WTC11 (cell line): ENCODE measurements at regions not wholly inside any gene's neighbourhood (a gene's known extent, or its start where the extent isn't known, plus 50 kb on each side); places are given as distances from the start of the nearest gene placed in this dataset.

Experiments
- ATAC-seq: fragments of 200-7000 bp; cut with Tn5 transposase; 2 replicates; pipeline ENCODE4 v1.10.0; 2021; ENCODE audit warnings: mild to moderate bottlenecking, moderate library complexity
- CTCF ChIA-PET: fragments of 300-600 bp; sonication (Branson Sonifier 250); formaldehyde crosslinking; loops from one replicate; lab custom pipeline; 2021; ENCODE audit warnings: antibody characterized with exemption; lab: Charles Lee
- POLR2A ChIA-PET: fragments of 350-600 bp; sonication (Branson Sonifier 250); formaldehyde crosslinking; loops from one replicate; lab custom pipeline; 2021; ENCODE audit warnings: antibody characterized with exemption; lab: Charles Lee
- DNase-seq: peaks from one replicate; pipeline ENCODE4 v3.0.0; 2021; ENCODE audit warnings: low spot score
- H3K27ac Mint-ChIP-seq: 2 replicates; pipeline ENCODE4 v1.8.0; 2021; ENCODE audit warnings: mixed read lengths
- H3K27me3 Mint-ChIP-seq: 2 replicates; pipeline ENCODE4 v1.8.0; 2021; ENCODE audit warnings: low read depth, mild to moderate bottlenecking, moderate library complexity, mixed read lengths
- H3K36me3 Mint-ChIP-seq: 2 replicates; pipeline ENCODE4 v1.8.0; 2021; ENCODE audit warnings: mixed read lengths
- H3K4me1 Mint-ChIP-seq: 2 replicates; pipeline ENCODE4 v1.8.0; 2022; ENCODE audit warnings: mixed read lengths
- H3K4me3 Mint-ChIP-seq: 2 replicates; pipeline ENCODE4 v1.8.0; 2021; ENCODE audit warnings: mild to moderate bottlenecking, moderate library complexity, mixed read lengths
- H3K9me3 Mint-ChIP-seq: 2 replicates; pipeline ENCODE4 v1.8.0; 2021; ENCODE audit warnings: mixed read lengths
- AFF4 ChIP-seq: sonication (generic); formaldehyde crosslinking; IDR thresholded peaks from 2 replicates; pipeline ENCODE4 v1.8.1; 2023; ENCODE audit warnings: mild to moderate bottlenecking, missing genetic modification reagents, borderline replicate concordance
- ATF1 ChIP-seq: sonication (generic); formaldehyde crosslinking; IDR thresholded peaks from 2 replicates; pipeline ENCODE4 v1.8.1; 2023; ENCODE audit warnings: mild to moderate bottlenecking, moderate library complexity, missing genetic modification reagents
- CBFB ChIP-seq: sonication (generic); formaldehyde crosslinking; IDR thresholded peaks from 2 replicates; pipeline ENCODE4 v1.8.1; 2022; ENCODE audit warnings: mild to moderate bottlenecking, low read depth, missing genetic modification reagents
- E2F4 ChIP-seq: sonication (generic); formaldehyde crosslinking; IDR thresholded peaks from 2 replicates; pipeline ENCODE4 v1.8.1; 2022; ENCODE audit warnings: low read depth, mild to moderate bottlenecking, moderate library complexity, missing genetic modification reagents, borderline replicate concordance
- FOXJ3 ChIP-seq: sonication (generic); formaldehyde crosslinking; IDR thresholded peaks from 2 replicates; pipeline ENCODE4 v1.9.0; 2021; ENCODE audit warnings: missing genetic modification reagents, mild to moderate bottlenecking, borderline replicate concordance
- FOXP1 ChIP-seq: sonication (generic); formaldehyde crosslinking; IDR thresholded peaks from 2 replicates; pipeline ENCODE4 v1.8.0; 2022; ENCODE audit warnings: missing genetic modification reagents, mild to moderate bottlenecking, moderate library complexity, borderline replicate concordance
- HMGA2 ChIP-seq: fragments of 250-450 bp; sonication (Bioruptor Pico); IDR thresholded peaks from 2 replicates; pipeline ENCODE4 v1.4.0; 2021; ENCODE audit warnings: mild to moderate bottlenecking, moderate library complexity
- IRF2 ChIP-seq: sonication (generic); formaldehyde crosslinking; IDR thresholded peaks from 2 replicates; pipeline ENCODE4 v1.8.0; 2022; ENCODE audit warnings: low read depth, missing genetic modification reagents, borderline replicate concordance
- NR3C1 ChIP-seq: sonication (generic); formaldehyde crosslinking; conservative IDR thresholded peaks from 2 replicates; pipeline ENCODE4 v1.8.1; 2023; ENCODE audit warnings: low read depth, mild to moderate bottlenecking, missing genetic modification reagents
- OVOL2 ChIP-seq: fragments of 250-450 bp; sonication (Bioruptor Pico); IDR thresholded peaks from 2 replicates; pipeline ENCODE4 v1.9.0; 2021; ENCODE audit warnings: mild to moderate bottlenecking, borderline replicate concordance
- RORB ChIP-seq: fragments of 250-450 bp; sonication (Bioruptor Pico); IDR thresholded peaks from 2 replicates; pipeline ENCODE4 v1.9.0; 2021; ENCODE audit warnings: mild to moderate bottlenecking
- SMAD3 ChIP-seq: sonication (generic); formaldehyde crosslinking; IDR thresholded peaks from 2 replicates; pipeline ENCODE4 v1.8.0; 2022; ENCODE audit warnings: missing genetic modification reagents, mild to moderate bottlenecking, borderline replicate concordance
- TEAD4 ChIP-seq: sonication (generic); formaldehyde crosslinking; IDR thresholded peaks from 2 replicates; pipeline ENCODE4 v1.8.0; 2022; ENCODE audit warnings: mild to moderate bottlenecking, missing genetic modification reagents
- USF1 ChIP-seq: sonication (generic); formaldehyde crosslinking; IDR thresholded peaks from 2 replicates; pipeline ENCODE4 v1.8.0; 2022; ENCODE audit warnings: mild to moderate bottlenecking, missing genetic modification reagents
- ZMAT4 ChIP-seq: fragments of 250-450 bp; sonication (Bioruptor Pico); IDR thresholded peaks from 2 replicates; pipeline ENCODE4 v1.9.0; 2021; ENCODE audit warnings: mild to moderate bottlenecking
- ZNF281 ChIP-seq: sonication (generic); formaldehyde crosslinking; IDR thresholded peaks from 2 replicates; pipeline ENCODE4 v1.8.0; 2023; ENCODE audit warnings: mild to moderate bottlenecking, missing genetic modification reagents
- ZNF317 ChIP-seq: sonication (generic); formaldehyde crosslinking; IDR thresholded peaks from 2 replicates; pipeline ENCODE4 v1.8.1; 2023; ENCODE audit warnings: low read depth, mild to moderate bottlenecking, moderate library complexity, missing genetic modification reagents, borderline replicate concordance

GRCh38 chr5:28369418-28369817, 1331.0 kb upstream of the CDH9 start (continued):
- TF ChIP-seq NR3C1 (CRISPR knock-in tag) (no peak), ZMAT4 (CRISPR knock-in tag) (no peak), TEAD4 (CRISPR knock-in tag) (no peak), AFF4 (CRISPR knock-in tag) (no peak)

GRCh38 chr5:28355831-28356230, 1317.4 kb upstream of the CDH9 start:
- no peak for DNase-seq
- H3K9me3 Mint-ChIP-seq = peaks cover 29% of the 10 kb centered on the region
- no peak overlapping the region for H3K4me3 Mint-ChIP-seq
- H3K36me3 Mint-ChIP-seq = peaks cover 11% of the 10 kb centered on the region
- ChIA-PET POLR2A (no interaction called here), CTCF (no interaction called here)
- ATAC-seq = no peak
- H3K4me1 Mint-ChIP-seq = no peaks in the 10 kb centered on the region
- no peak overlapping the region for H3K27ac Mint-ChIP-seq
- TF ChIP-seq ATF1 (CRISPR knock-in tag) (no peak), USF1 (CRISPR knock-in tag) (no peak), TEAD4 (CRISPR knock-in tag) (no peak), E2F4 (CRISPR knock-in tag) (no peak), IRF2 (no peak), SMAD3 (no peak), CBFB (CRISPR knock-in tag) (no peak), ZNF317 (CRISPR knock-in tag) (no peak)
- no peaks in the 10 kb centered on the region for H3K27me3 Mint-ChIP-seq

GRCh38 chr5:28346696-28347095, 1308.3 kb upstream of the CDH9 start:
- H3K27me3 Mint-ChIP-seq = no peaks in the 10 kb centered on the region; the same call in 1 of the 2 replicates
- ATAC-seq (no peak), DNase-seq (no peak)
- ChIA-PET POLR2A (no interaction called here), CTCF (no interaction called here)
- H3K4me1 Mint-ChIP-seq = no peaks in the 10 kb centered on the region
- H3K36me3 Mint-ChIP-seq = peaks cover 23% of the 10 kb centered on the region
- no peak overlapping the region for H3K27ac Mint-ChIP-seq
- TF ChIP-seq FOXJ3 (CRISPR knock-in tag) (no peak), HMGA2 (peak; percentile 91), RORB (CRISPR knock-in tag) (no peak), ZNF281 (CRISPR knock-in tag) (no peak), CBFB (CRISPR knock-in tag) (no peak), OVOL2 (CRISPR knock-in tag) (no peak), FOXP1 (no peak)
- H3K4me3 Mint-ChIP-seq = no peak overlapping the region
- H3K9me3 Mint-ChIP-seq = peaks cover 35% of the 10 kb centered on the region
